Stomach smooth muscle (tissue), 2 donors: ENCODE measurements at regions not wholly inside any gene's neighbourhood (a gene's known extent, or its start where the extent isn't known, plus 50 kb on each side); places are given as distances from the start of the nearest gene placed in this dataset.
"Not testable (repeated sequence)": the region's sequence is repeated elsewhere in the genome, so short reads cannot be mapped to it uniquely, and the experiment has no call there.

Source experiments
- H3K27ac ChIP-seq: one replicate; pipeline ENCODE4 v1.7.0; 2013; ENCODE audit warnings: mild to moderate bottlenecking, low read length, inconsistent platforms
- H3K27me3 ChIP-seq, 2 donors: one replicate each; pipeline ENCODE4 v1.7.0; 2013; ENCODE audit warnings: low read length in 2 of 2; ENCODE audit not compliant: insufficient read depth in 2 of 2, control insufficient read depth in 1 of 2
- H3K36me3 ChIP-seq, 2 donors: one replicate each; pipeline ENCODE4 v1.7.0; 2013; ENCODE audit warnings: low read length in 2 of 2; ENCODE audit not compliant: control insufficient read depth in 2 of 2, insufficient read depth in 2 of 2
- H3K4me1 ChIP-seq: one replicate; pipeline ENCODE4 v1.7.0; 2013; ENCODE audit warnings: low read length; ENCODE audit not compliant: control insufficient read depth, insufficient read depth
- H3K4me3 ChIP-seq, 2 donors: one replicate each; pipeline ENCODE4 v1.7.0; 2013; ENCODE audit warnings: low read length in 2 of 2
- H3K9ac ChIP-seq, 2 donors: one replicate each; pipeline ENCODE4 v1.7.0; 2013; ENCODE audit warnings: low read length in 2 of 2, mild to moderate bottlenecking in 1 of 2
- H3K9me3 ChIP-seq, 2 donors: one replicate each; pipeline ENCODE4 v1.7.0; 2013; ENCODE audit warnings: low read length in 2 of 2; ENCODE audit not compliant: control insufficient read depth in 2 of 2
- donor health status: healthy.
- donor health status: Pancreatic carcinoma.

GRCh38 chr2:219744600-219744999 lies 117.2 kb downstream of the SLC4A3 start:
- H3K4me1 ChIP-seq, result no peaks in the 10 kb centered on the region
- H3K27me3 ChIP-seq, result peaks cover 0 to 10% of the 10 kb centered on the region in 2 donors
- H3K27ac ChIP-seq, result no peak overlapping the region
- no peaks in the 10 kb centered on the region for H3K9me3 ChIP-seq
- H3K4me3 ChIP-seq, result no peak overlapping the region
- no peak overlapping the region for H3K9ac ChIP-seq
- no peaks in the 10 kb centered on the region for H3K36me3 ChIP-seq

GRCh38 chr2:219747637-219748036 lies 120.2 kb downstream of the SLC4A3 start:
- peaks cover 0 to 6% of the 10 kb centered on the region in 2 donors for H3K27me3 ChIP-seq
- no peak overlapping the region for H3K9ac ChIP-seq
- no peaks in the 10 kb centered on the region for H3K9me3 ChIP-seq
- H3K36me3 ChIP-seq, result no peaks in the 10 kb centered on the region
- no peak overlapping the region for H3K4me3 ChIP-seq
- H3K4me1 ChIP-seq, result no peaks in the 10 kb centered on the region
- H3K27ac ChIP-seq, result no peak overlapping the region

- H3K9me3 ChIP-seq, result no peaks in the 10 kb centered on the region
- H3K27ac ChIP-seq, result no peak overlapping the region
Observed at GRCh38 chr2:219748671-219749570, 121.5 kb downstream of the SLC4A3 start.

GRCh38 chr2:219751121-219751520 lies 123.7 kb downstream of the SLC4A3 start:
- H3K27me3 ChIP-seq, H3K4me3 ChIP-seq, H3K9me3 ChIP-seq, H3K9ac ChIP-seq, H3K4me1 ChIP-seq, H3K36me3 ChIP-seq, H3K27ac ChIP-seq: not testable (repeated sequence)

More at GRCh38 chr2:219748671-219749570, 121.5 kb downstream of the SLC4A3 start:
- Histone ChIP-seq H3K4me1 (no peaks in the 10 kb centered on the region), H3K9ac (no peak overlapping the region), H3K27me3 (peaks cover 0 to 6% of the 10 kb centered on the region in 2 donors), H3K4me3 (no peak overlapping the region), H3K36me3 (no peaks in the 10 kb centered on the region)

GRCh38 chr2:219752726-219753125 lies 125.3 kb downstream of the SLC4A3 start:
- Histone ChIP-seq H3K27me3 (no peaks in the 10 kb centered on the region), H3K27ac (no peak overlapping the region)

GRCh38 chr2:219758907-219759680 lies 131.7 kb downstream of the SLC4A3 start:
- Histone ChIP-seq H3K9me3 (peaks cover 0 to 9% of the 10 kb centered on the region in 2 donors), H3K27ac (no peak overlapping the region), H3K9ac (no peak overlapping the region), H3K4me1 (no peaks in the 10 kb centered on the region), H3K27me3 (no peaks in the 10 kb centered on the region), H3K4me3 (no peak overlapping the region), H3K36me3 (no peaks in the 10 kb centered on the region)

More at GRCh38 chr2:219752726-219753125, 125.3 kb downstream of the SLC4A3 start:
- Histone ChIP-seq H3K4me1 (no peaks in the 10 kb centered on the region), H3K9ac (no peak overlapping the region), H3K4me3 (no peak overlapping the region), H3K36me3 (no peaks in the 10 kb centered on the region), H3K9me3 (peaks cover 0 to 1% of the 10 kb centered on the region in 2 donors)

- H3K4me3 ChIP-seq, result no peak overlapping the region
- no peak overlapping the region for H3K27ac ChIP-seq
- no peaks in the 10 kb centered on the region for H3K36me3 ChIP-seq
- no peaks in the 10 kb centered on the region for H3K27me3 ChIP-seq
- H3K9me3 ChIP-seq, result peaks cover 0 to 9% of the 10 kb centered on the region in 2 donors
- H3K4me1 ChIP-seq, result no peaks in the 10 kb centered on the region
- H3K9ac ChIP-seq, result no peak overlapping the region
Observed at GRCh38 chr2:219759801-219760200, 132.4 kb downstream of the SLC4A3 start.

GRCh38 chr2:219765231-219765911 lies 137.9 kb downstream of the SLC4A3 start:
- Histone ChIP-seq H3K4me1 (peaks cover 2% of the 10 kb centered on the region), H3K27me3 (peaks cover 0 to 2% of the 10 kb centered on the region in 2 donors), H3K4me3 (no peak overlapping the region), H3K9me3 (peaks cover 0 to 6% of the 10 kb centered on the region in 2 donors), H3K9ac (no peak overlapping the region), H3K27ac (no peak overlapping the region), H3K36me3 (no peaks in the 10 kb centered on the region)

- Histone ChIP-seq H3K9ac (no peak overlapping the region), H3K36me3 (no peaks in the 10 kb centered on the region), H3K9me3 (peaks cover 0 to 9% of the 10 kb centered on the region in 2 donors), H3K4me1 (peaks cover 2% of the 10 kb centered on the region), H3K27ac (no peak overlapping the region), H3K27me3 (peaks cover 0 to 2% of the 10 kb centered on the region in 2 donors), H3K4me3 (no peak overlapping the region)
Observed at GRCh38 chr2:219766658-219767057, 139.2 kb downstream of the SLC4A3 start.

- Histone ChIP-seq H3K9me3 (peaks cover 0 to 3% of the 10 kb centered on the region in 2 donors), H3K36me3 (no peaks in the 10 kb centered on the region), H3K27me3 (peaks cover 0 to 2% of the 10 kb centered on the region in 2 donors), H3K9ac (no peak overlapping the region), H3K4me1 (peaks cover 2% of the 10 kb centered on the region), H3K27ac (no peak overlapping the region), H3K4me3 (no peak overlapping the region)
Observed at GRCh38 chr2:219769090-219769910, 141.9 kb downstream of the SLC4A3 start.
